ENCODE measurements at regions not wholly inside any gene's neighbourhood (a gene's known extent, or its start where the extent isn't known, plus 50 kb on each side); places are given as distances from the start of the nearest gene placed in this dataset.

DNA sequence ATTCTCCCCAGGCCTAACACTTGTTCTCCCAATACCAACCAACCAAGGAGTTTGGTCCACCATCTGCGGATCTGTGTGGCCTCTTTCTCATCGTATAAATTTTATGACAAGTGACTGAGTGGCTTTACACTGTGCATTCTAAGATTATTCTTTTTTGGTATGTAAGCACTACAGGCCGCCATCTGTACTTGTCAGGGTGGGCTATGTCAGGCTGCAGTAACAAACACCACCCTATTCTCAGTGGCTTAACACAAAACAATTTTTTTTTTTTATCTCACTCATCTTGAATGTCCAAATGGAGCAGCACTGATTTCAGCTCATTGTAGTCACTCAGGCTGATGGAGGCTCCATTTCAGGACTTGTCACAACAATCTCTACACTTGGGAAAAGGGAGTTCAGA, 412.7 kb upstream of the MIR17HG start:
- TF ChIP-seq GATA3 (IDR thresholded peaks at IDR 0.05; ENCODE audit: low read depth, low read length) (no peak), GATA2 (IDR thresholded peaks at IDR 0.05; ENCODE audit: low read depth, low read length) (no peak)

All from SH-SY5Y (cell line).